ENCODE measurements at regions not wholly inside any gene's neighbourhood (a gene's known extent, or its start where the extent isn't known, plus 50 kb on each side); places are given as distances from the start of the nearest gene placed in this dataset.

- Mint-ChIP-seq H3K4me1 (no peaks in the 10 kb centered on the region), H3K4me3 (no peak overlapping the region), H3K27me3 (peaks cover 2% of the 10 kb centered on the region), H3K9me3 (ENCODE audit: insufficient read depth) (peaks cover 4% of the 10 kb centered on the region), H3K27ac (no peak overlapping the region)
- no peak overlapping the region for H2AFZ ChIP-seq (ENCODE audit: insufficient read depth, low read depth, low read length, poor library complexity, severe bottlenecking)
- no peak overlapping the region for H3K9ac ChIP-seq (ENCODE audit: low read length)
- H3K4me2 ChIP-seq (replicated peaks; ENCODE audit: low read depth, low read length, poor library complexity, severe bottlenecking): no peak overlapping the region
- no peaks in the 10 kb centered on the region for H4K20me1 ChIP-seq (ENCODE audit: control insufficient read depth, insufficient read depth, low read length, poor library complexity, severe bottlenecking)
- CTCF ChIA-PET: no interaction called here
- POLR2A ChIA-PET: no interaction called here
- H3K27ac ChIP-seq (ENCODE audit: low read length in 2 of 2): no peak overlapping the region
- DNase-seq (no peak), ATAC-seq (ENCODE audit: low read depth) (no peak)
- 100% methylated on average over 4 of the region's 5 CpGs for WGBS (ENCODE audit: insufficient coverage)
- no peak overlapping the region for H3K4me3 ChIP-seq (ENCODE audit: control extremely low read depth in 1 of 5, extremely low read depth in 1 of 5, insufficient read depth in 1 of 5, low read depth in 2 of 5, low read length in 4 of 5)
- H3K36me3 ChIP-seq (replicated peaks in 1 of 2; ENCODE audit: control extremely low read depth in 1 of 2, control insufficient read depth in 1 of 2, extremely low read depth in 1 of 2, insufficient read depth in 2 of 2, low read length in 1 of 2): no peaks in the 10 kb centered on the region
- no peak for TF ChIP-seq CTCF (IDR thresholded peaks at IDR 0.05)
- TF ChIP-seq EZH2 (IDR thresholded peaks at IDR 0.05; ENCODE audit: borderline replicate concordance, insufficient read depth, low read depth, low read length, poor library complexity, severe bottlenecking): no peak
- no peaks in the 10 kb centered on the region for H3K4me1 ChIP-seq (ENCODE audit: control insufficient read depth in 2 of 2, insufficient read depth in 2 of 2, low read length in 2 of 2)
- intact Hi-C loops (cut with micrococcal nuclease): no loop called here
- H3K79me2 ChIP-seq (ENCODE audit: control insufficient read depth, insufficient read depth, low read length): no peaks in the 10 kb centered on the region
- no peaks in the 10 kb centered on the region for H3K27me3 ChIP-seq (replicated peaks in 1 of 4; ENCODE audit: control extremely low read depth in 1 of 4, control insufficient read depth in 3 of 4, insufficient read depth in 4 of 4, low read length in 3 of 4)
- peaks cover 0 to 1% (median 0%) of the 10 kb centered on the region in 3 donors for H3K9me3 ChIP-seq (ENCODE audit: control extremely low read depth in 1 of 3, control insufficient read depth in 2 of 3, insufficient read depth in 1 of 3, low read length in 2 of 3)
Measured at GRCh38 chr14:53723221-53723620, 233.4 kb downstream of the BMP4 start.

- H3K4me2 ChIP-seq (replicated peaks; ENCODE audit: low read depth, low read length, poor library complexity, severe bottlenecking): no peak overlapping the region
- Mint-ChIP-seq H3K4me3 (no peak overlapping the region), H3K4me1 (no peaks in the 10 kb centered on the region), H3K27me3 (peaks cover 3% of the 10 kb centered on the region), H3K27ac (no peak overlapping the region), H3K9me3 (ENCODE audit: insufficient read depth) (peaks cover 5% of the 10 kb centered on the region)
- H3K9me3 ChIP-seq (ENCODE audit: control extremely low read depth in 1 of 3, control insufficient read depth in 2 of 3, insufficient read depth in 1 of 3, low read length in 2 of 3): no peaks in the 10 kb centered on the region
- no peak overlapping the region for H3K9ac ChIP-seq (ENCODE audit: low read length)
- no peak overlapping the region for H2AFZ ChIP-seq (ENCODE audit: insufficient read depth, low read depth, low read length, poor library complexity, severe bottlenecking)
- H3K27me3 ChIP-seq (replicated peaks in 1 of 4; ENCODE audit: control extremely low read depth in 1 of 4, control insufficient read depth in 3 of 4, insufficient read depth in 4 of 4, low read length in 3 of 4): no peaks in the 10 kb centered on the region
- H3K4me3 ChIP-seq (ENCODE audit: control extremely low read depth in 1 of 5, extremely low read depth in 1 of 5, insufficient read depth in 1 of 5, low read depth in 2 of 5, low read length in 4 of 5): no peak overlapping the region
- DNase-seq: no peak
- no peaks in the 10 kb centered on the region for H3K79me2 ChIP-seq (ENCODE audit: control insufficient read depth, insufficient read depth, low read length)
- POLR2A ChIA-PET: no interaction called here
- no peak overlapping the region for H3K27ac ChIP-seq (ENCODE audit: low read length in 2 of 2)
- no peak for ATAC-seq (ENCODE audit: low read depth)
- H3K36me3 ChIP-seq (replicated peaks in 1 of 2; ENCODE audit: control extremely low read depth in 1 of 2, control insufficient read depth in 1 of 2, extremely low read depth in 1 of 2, insufficient read depth in 2 of 2, low read length in 1 of 2): no peaks in the 10 kb centered on the region
- intact Hi-C loops (cut with micrococcal nuclease): no loop called here
- H4K20me1 ChIP-seq (ENCODE audit: control insufficient read depth, insufficient read depth, low read length, poor library complexity, severe bottlenecking): no peaks in the 10 kb centered on the region
- CTCF ChIA-PET: no interaction called here
- TF ChIP-seq CTCF (IDR thresholded peaks at IDR 0.05) (no peak), EZH2 (IDR thresholded peaks at IDR 0.05; ENCODE audit: borderline replicate concordance, insufficient read depth, low read depth, low read length, poor library complexity, severe bottlenecking) (no peak)
- H3K4me1 ChIP-seq (ENCODE audit: control insufficient read depth in 2 of 2, insufficient read depth in 2 of 2, low read length in 2 of 2): no peaks in the 10 kb centered on the region
- 80% methylated on average over 1 of the region's 1 CpG for WGBS (ENCODE audit: insufficient coverage)
Measured at GRCh38 chr14:53719536-53719935, 237.1 kb downstream of the BMP4 start.

Data from B cell (primary cell).